WTC11 (cell line): ENCODE measurements at regions not wholly inside any gene's neighbourhood (a gene's known extent, or its start where the extent isn't known, plus 50 kb on each side); places are given as distances from the start of the nearest gene placed in this dataset.

Source experiments
- ATAC-seq: fragments of 200-7000 bp; cut with Tn5 transposase; 2 replicates; pipeline ENCODE4 v1.10.0; 2021; ENCODE audit warnings: mild to moderate bottlenecking, moderate library complexity
- CTCF ChIA-PET: fragments of 300-600 bp; sonication (Branson Sonifier 250); formaldehyde crosslinking; loops from one replicate; lab custom pipeline; 2021; ENCODE audit warnings: antibody characterized with exemption; lab: Charles Lee
- POLR2A ChIA-PET: fragments of 350-600 bp; sonication (Branson Sonifier 250); formaldehyde crosslinking; loops from one replicate; lab custom pipeline; 2021; ENCODE audit warnings: antibody characterized with exemption; lab: Charles Lee
- DNase-seq: peaks from one replicate; pipeline ENCODE4 v3.0.0; 2021; ENCODE audit warnings: low spot score
- H3K27ac Mint-ChIP-seq: 2 replicates; pipeline ENCODE4 v1.8.0; 2021; ENCODE audit warnings: mixed read lengths
- H3K27me3 Mint-ChIP-seq: 2 replicates; pipeline ENCODE4 v1.8.0; 2021; ENCODE audit warnings: low read depth, mild to moderate bottlenecking, moderate library complexity, mixed read lengths
- H3K36me3 Mint-ChIP-seq: 2 replicates; pipeline ENCODE4 v1.8.0; 2021; ENCODE audit warnings: mixed read lengths
- H3K4me1 Mint-ChIP-seq: 2 replicates; pipeline ENCODE4 v1.8.0; 2022; ENCODE audit warnings: mixed read lengths
- H3K4me3 Mint-ChIP-seq: 2 replicates; pipeline ENCODE4 v1.8.0; 2021; ENCODE audit warnings: mild to moderate bottlenecking, moderate library complexity, mixed read lengths
- H3K9me3 Mint-ChIP-seq: 2 replicates; pipeline ENCODE4 v1.8.0; 2021; ENCODE audit warnings: mixed read lengths
- ARID4B ChIP-seq: sonication (generic); formaldehyde crosslinking; IDR thresholded peaks from 2 replicates; pipeline ENCODE4 v1.8.0; 2023; ENCODE audit warnings: missing genetic modification reagents, mild to moderate bottlenecking, borderline replicate concordance
- E2F4 ChIP-seq: sonication (generic); formaldehyde crosslinking; IDR thresholded peaks from 2 replicates; pipeline ENCODE4 v1.8.1; 2022; ENCODE audit warnings: low read depth, mild to moderate bottlenecking, moderate library complexity, missing genetic modification reagents, borderline replicate concordance
- ELF4 ChIP-seq: sonication (generic); formaldehyde crosslinking; IDR thresholded peaks from 2 replicates; pipeline ENCODE4 v1.8.1; 2022; ENCODE audit warnings: low read depth, mild to moderate bottlenecking, moderate library complexity, missing genetic modification reagents
- EMX1 ChIP-seq: fragments of 250-450 bp; sonication (Bioruptor Pico); IDR thresholded peaks from 2 replicates; pipeline ENCODE4 v1.8.0; 2021; ENCODE audit warnings: mild to moderate bottlenecking
- ETV6 ChIP-seq: sonication (generic); formaldehyde crosslinking; IDR thresholded peaks from 2 replicates; pipeline ENCODE4 v1.8.1; 2022; ENCODE audit warnings: mild to moderate bottlenecking, missing genetic modification reagents
- MXD4 ChIP-seq: fragments of 250-450 bp; sonication (Bioruptor Pico); IDR thresholded peaks from 2 replicates; pipeline ENCODE4 v1.8.0; 2021; ENCODE audit warnings: mild to moderate bottlenecking, moderate library complexity, borderline replicate concordance
- NR2C2 ChIP-seq: sonication (generic); formaldehyde crosslinking; IDR thresholded peaks from 2 replicates; pipeline ENCODE4 v1.8.0; 2022; ENCODE audit warnings: mild to moderate bottlenecking, missing genetic modification reagents
- PRRX2 ChIP-seq: fragments of 250-450 bp; sonication (Bioruptor Pico); IDR thresholded peaks from 2 replicates; pipeline ENCODE4 v1.8.0; 2021; ENCODE audit warnings: mild to moderate bottlenecking
- RORB ChIP-seq: fragments of 250-450 bp; sonication (Bioruptor Pico); IDR thresholded peaks from 2 replicates; pipeline ENCODE4 v1.9.0; 2021; ENCODE audit warnings: mild to moderate bottlenecking
- SOX15 ChIP-seq: fragments of 250-450 bp; sonication (Bioruptor Pico); IDR thresholded peaks from 2 replicates; pipeline ENCODE4 v1.9.0; 2021; ENCODE audit warnings: mild to moderate bottlenecking
- TCF7 ChIP-seq: sonication (generic); formaldehyde crosslinking; IDR thresholded peaks from 2 replicates; pipeline ENCODE4 v1.8.0; 2022; ENCODE audit warnings: mild to moderate bottlenecking, low read depth, missing genetic modification reagents, moderate library complexity
- TP53 ChIP-seq: sonication (generic); formaldehyde crosslinking; IDR thresholded peaks from 2 replicates; pipeline ENCODE4 v1.8.1; 2023; ENCODE audit warnings: mild to moderate bottlenecking, missing genetic modification reagents
- USF2 ChIP-seq: sonication (generic); formaldehyde crosslinking; IDR thresholded peaks from 2 replicates; pipeline ENCODE4 v1.8.1; 2023; ENCODE audit warnings: mild to moderate bottlenecking, missing genetic modification reagents, moderate library complexity
- ZBTB43 ChIP-seq: sonication (generic); formaldehyde crosslinking; IDR thresholded peaks from 2 replicates; pipeline ENCODE4 v1.8.1; 2023; ENCODE audit warnings: mild to moderate bottlenecking, missing genetic modification reagents
- ZNF281 ChIP-seq: sonication (generic); formaldehyde crosslinking; IDR thresholded peaks from 2 replicates; pipeline ENCODE4 v1.8.0; 2023; ENCODE audit warnings: mild to moderate bottlenecking, missing genetic modification reagents
- ZNF317 ChIP-seq: sonication (generic); formaldehyde crosslinking; IDR thresholded peaks from 2 replicates; pipeline ENCODE4 v1.8.1; 2023; ENCODE audit warnings: low read depth, mild to moderate bottlenecking, moderate library complexity, missing genetic modification reagents, borderline replicate concordance
- ZNF423 ChIP-seq: fragments of 250-450 bp; sonication (Bioruptor Pico); IDR thresholded peaks from 2 replicates; pipeline ENCODE4 v2.1.2; 2022; ENCODE audit warnings: mild to moderate bottlenecking, moderate library complexity

- ChIA-PET POLR2A (no interaction called here), CTCF (no interaction called here)
- H3K27ac Mint-ChIP-seq = 0 out of 2 replicates have a peak overlapping the region, but pooled peaks have one; percentile 11
- no peak for DNase-seq
- H3K27me3 Mint-ChIP-seq = no peaks in the 10 kb centered on the region
- ATAC-seq = peak; percentile 21; the same call in 1 of the 2 replicates
- no peaks in the 10 kb centered on the region for H3K36me3 Mint-ChIP-seq
- peaks cover 15% of the 10 kb centered on the region for H3K4me1 Mint-ChIP-seq
- no peak overlapping the region for H3K4me3 Mint-ChIP-seq
- TF ChIP-seq PRRX2 (CRISPR knock-in tag) (no peak), RORB (CRISPR knock-in tag) (no peak), ZBTB43 (CRISPR knock-in tag) (no peak), USF2 (CRISPR knock-in tag) (no peak), TCF7 (CRISPR knock-in tag) (no peak), ARID4B (no peak), E2F4 (CRISPR knock-in tag) (no peak), ETV6 (CRISPR knock-in tag) (no peak), SOX15 (CRISPR knock-in tag) (no peak), ZNF281 (CRISPR knock-in tag) (no peak), MXD4 (CRISPR knock-in tag) (no peak), NR2C2 (CRISPR knock-in tag) (no peak), TP53 (CRISPR knock-in tag) (no peak), ZNF317 (no peak), EMX1 (no peak), ZNF423 (no peak), ELF4 (CRISPR knock-in tag) (no peak)
- no peaks in the 10 kb centered on the region for H3K9me3 Mint-ChIP-seq
Observed at GRCh38 chr4:105060628-105061027, 86.0 kb upstream of the TET2 start.
